ENCODE measurements at regions not wholly inside any gene's neighbourhood (a gene's known extent, or its start where the extent isn't known, plus 50 kb on each side); places are given as distances from the start of the nearest gene placed in this dataset.
A peak's percentile ranks its signal among the peaks of the same experiment; 100 is the strongest.

- ATAC-seq (no peak), DNase-seq (no peak)
- 82 to 92% methylated on average over 2 of the region's 2 CpGs for WGBS, 2 donors
- Histone ChIP-seq H3K4me1 (peaks cover 0 to 26% (median 21%) of the 10 kb centered on the region in 9 donors), H3K36me3 (no peaks in the 10 kb centered on the region), H3K4me3 (no peak overlapping the region), H3K27me3 (peaks cover 0 to 6% (median 0%) of the 10 kb centered on the region in 7 donors), H3K27ac (no peak overlapping the region), H3K9me3 (no peaks in the 10 kb centered on the region)
- TF ChIP-seq CTCF (IDR thresholded peaks at IDR 0.05) = no peak
- intact Hi-C loops (cut with DNase I) = loop anchor here in 9 of 10 donors (5.0 to 10.0 kb wide), 14 partner anchors 76 to 456 kb away; partner anchors contain the start of gene BCOR (in 3 of the 9)
Measured at GRCh38 chrX:39810901-39811300, 286.9 kb downstream of the BCOR start.

- Histone ChIP-seq H3K27me3 (peaks cover 0 to 5% (median 0%) of the 10 kb centered on the region in 7 donors), H3K9me3 (no peaks in the 10 kb centered on the region), H3K4me1 (peaks cover 0 to 27% (median 21%) of the 10 kb centered on the region in 9 donors), H3K27ac (no peak overlapping the region), H3K36me3 (no peaks in the 10 kb centered on the region), H3K4me3 (no peak overlapping the region)
- ATAC-seq = no peak
- intact Hi-C loops (cut with DNase I) = loop anchor here in 9 of 10 donors (5.0 to 10.0 kb wide), 14 partner anchors 77 to 456 kb away; partner anchors contain the start of gene BCOR (in 3 of the 9)
- no peak for DNase-seq
- no peak for TF ChIP-seq CTCF (IDR thresholded peaks at IDR 0.05)
- 93 to 95% methylated on average over 8 of the region's 8 CpGs for WGBS, 2 donors
Measured at GRCh38 chrX:39811376-39811775, 286.4 kb downstream of the BCOR start.

- Histone ChIP-seq H3K36me3 (no peaks in the 10 kb centered on the region), H3K4me1 (peaks cover 0 to 24% (median 13%) of the 10 kb centered on the region in 9 donors), H3K27ac (peak overlapping the region in 7 of 10 donors; percentile 22 to 68 (median 39)), H3K27me3 (peaks cover 0 to 24% (median 0%) of the 10 kb centered on the region in 7 donors), H3K9me3 (no peaks in the 10 kb centered on the region), H3K4me3 (no peak overlapping the region)
- intact Hi-C loops (cut with DNase I) = loop anchor here in 9 of 10 donors (5.0 to 10.0 kb wide), 14 partner anchors 79 to 454 kb away; partner anchors contain the start of gene BCOR (in 3 of the 9)
- WGBS, 2 donors = 12 to 20% methylated on average over 17 of the region's 17 CpGs
- no peak for TF ChIP-seq CTCF (IDR thresholded peaks at IDR 0.05)
- DNase-seq (peak; percentile 65 to 71), ATAC-seq (peak; percentile 71 to 92 (median 87))
Measured at GRCh38 chrX:39813631-39814277, 284.0 kb downstream of the BCOR start.

GRCh38 chrX:39814391-39814790 lies 283.4 kb downstream of the BCOR start:
- peak overlapping the region in 7 of 10 donors; percentile 22 to 68 (median 39) for H3K27ac ChIP-seq
- H3K27me3 ChIP-seq = peaks cover 0 to 30% (median 0%) of the 10 kb centered on the region in 7 donors
- H3K4me3 ChIP-seq = no peak overlapping the region
- TF ChIP-seq CTCF (IDR thresholded peaks at IDR 0.05) = peak; percentile 18 to 60 (median 51)
- no peak for DNase-seq
- intact Hi-C loops (cut with DNase I) = loop anchor here in 9 of 10 donors (5.0 to 10.0 kb wide), 14 partner anchors 80 to 453 kb away; partner anchors contain the start of gene BCOR (in 3 of the 9)
- H3K36me3 ChIP-seq = no peaks in the 10 kb centered on the region
- H3K4me1 ChIP-seq = peaks cover 0 to 17% (median 10%) of the 10 kb centered on the region in 9 donors
- H3K9me3 ChIP-seq = no peaks in the 10 kb centered on the region
- 33 to 45% methylated on average over 4 of the region's 4 CpGs for WGBS, 2 donors
- ATAC-seq = peak in 5 of 8 donors; percentile 38 to 57 (median 41)

All from heart right ventricle (tissue), 16 donors.